OCI-M1 (cell line): ENCODE measurements at regions not wholly inside any gene's neighbourhood (a gene's known extent, or its start where the extent isn't known, plus 50 kb on each side); places are given as distances from the start of the nearest gene placed in this dataset.
A peak's percentile ranks its signal among the peaks of the same experiment; 100 is the strongest.

ENCODE experiments used
- DNase-seq: peaks from one replicate; lab custom pipeline; 2025; lab: John Stamatoyannopoulos, UW

DNA sequence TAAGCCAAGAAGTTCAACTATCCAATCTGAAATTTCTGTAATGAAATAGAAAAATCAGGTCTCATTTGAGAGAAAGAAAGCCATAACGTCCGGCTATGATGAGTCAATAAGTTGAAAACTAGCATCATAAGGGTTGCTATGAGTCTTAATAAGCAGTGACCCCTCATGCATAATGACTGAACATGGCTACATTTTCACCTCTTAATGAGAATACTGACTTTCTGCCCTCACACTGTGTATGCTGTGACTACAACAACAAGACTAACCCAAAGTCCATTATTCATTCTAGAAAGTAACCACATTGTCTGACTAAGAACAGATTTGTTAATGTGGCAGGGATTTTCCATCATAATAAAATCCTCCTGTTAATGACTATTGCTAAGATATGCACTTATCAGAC is 884.0 kb upstream of the CADM2 start:
- DNase-seq, result no peak

DNA sequence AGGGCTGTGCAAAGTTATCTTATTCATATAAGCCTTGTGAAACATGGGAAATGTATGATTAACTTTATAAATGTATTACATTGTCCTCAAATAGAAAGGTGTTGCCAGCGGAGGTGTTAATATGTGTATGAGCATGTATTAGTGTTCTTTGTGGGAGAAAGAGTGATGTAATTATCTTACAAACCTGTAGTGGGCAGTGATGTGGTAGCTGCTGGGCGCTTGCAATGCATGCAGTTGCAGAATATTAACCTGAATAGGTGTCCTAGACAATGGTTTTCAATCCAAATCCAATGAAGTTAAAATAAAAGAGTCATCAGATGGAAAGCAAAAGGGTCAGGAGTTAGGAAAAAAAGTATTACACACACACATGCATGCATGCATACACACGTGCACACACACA is 881.3 kb upstream of the CADM2 start:
- peak; percentile 7 for DNase-seq

DNA sequence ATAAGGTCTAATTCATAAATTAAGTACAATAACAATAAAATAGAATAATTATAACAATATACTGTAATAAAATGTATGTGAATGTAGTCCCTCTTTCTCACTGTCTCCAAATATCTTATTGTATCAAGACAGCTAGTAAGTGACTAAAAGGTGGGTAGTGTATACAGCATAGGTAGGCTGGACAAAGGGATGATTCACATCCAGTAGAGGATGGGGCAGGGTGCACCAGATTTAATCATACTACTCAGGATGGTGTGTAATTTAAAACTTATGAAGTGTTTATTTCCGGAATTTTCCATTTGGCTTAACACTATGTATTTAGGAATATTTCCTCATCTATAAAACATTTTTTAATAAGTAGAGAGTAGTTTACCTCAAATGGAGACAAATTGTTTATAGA is 876.1 kb upstream of the CADM2 start:
- no peak for DNase-seq

DNA sequence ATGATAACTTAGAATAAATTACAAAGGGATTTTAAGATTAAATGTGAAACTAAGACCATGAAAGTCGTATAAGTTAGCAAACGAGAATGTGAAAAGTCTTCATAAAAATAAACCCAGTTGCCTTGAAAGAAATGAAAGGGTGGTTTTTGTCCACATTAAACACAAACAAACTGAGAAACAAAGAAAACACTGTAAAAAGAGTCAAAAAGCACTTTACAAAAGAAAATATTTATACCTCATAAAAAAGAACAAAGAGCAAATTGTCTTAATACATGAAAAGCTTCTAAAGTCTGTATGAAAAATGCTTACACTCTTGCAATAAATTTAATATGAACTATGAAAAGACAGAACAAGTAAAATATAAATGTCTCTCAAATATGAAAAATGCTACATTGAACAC is 865.9 kb upstream of the CADM2 start:
- DNase-seq, result no peak

DNA sequence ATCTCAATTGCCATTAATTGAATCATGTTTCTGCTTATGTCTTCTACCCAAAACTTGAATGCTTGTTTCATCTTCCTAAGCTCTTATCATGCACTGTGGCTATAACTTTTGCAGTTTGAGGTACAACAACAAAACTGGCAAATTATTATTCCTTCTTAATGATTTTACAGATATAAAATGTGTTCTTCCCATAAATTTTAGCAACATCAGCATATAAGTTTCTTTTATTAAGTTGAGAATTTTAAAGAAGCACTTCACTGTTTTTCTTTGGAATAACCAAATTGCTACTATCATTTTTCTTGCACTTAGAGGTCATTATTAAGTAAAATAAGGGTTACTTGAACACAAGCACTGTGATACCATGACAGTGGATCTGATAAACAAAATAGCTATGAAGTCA is 862.6 kb upstream of the CADM2 start:
- no peak for DNase-seq

DNA sequence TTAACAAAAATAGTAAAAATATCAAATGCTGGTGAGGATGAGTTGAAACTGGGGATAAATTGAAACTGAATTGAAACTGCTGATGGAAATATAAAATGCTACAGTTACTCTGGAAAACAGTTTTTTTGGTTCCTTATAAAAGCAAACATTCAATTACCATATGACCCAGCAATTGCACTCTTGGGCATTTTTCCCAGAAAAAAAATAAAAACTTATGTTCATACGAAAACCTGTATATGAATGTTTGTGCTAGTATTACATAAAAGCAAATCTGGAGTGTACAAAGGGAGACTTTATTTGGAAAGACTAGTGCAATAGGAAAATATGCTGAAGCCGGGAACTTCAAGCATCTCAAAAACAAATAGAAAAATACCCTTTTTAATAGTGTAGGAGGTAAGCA is 857.9 kb upstream of the CADM2 start:
- DNase-seq, result no peak

DNA sequence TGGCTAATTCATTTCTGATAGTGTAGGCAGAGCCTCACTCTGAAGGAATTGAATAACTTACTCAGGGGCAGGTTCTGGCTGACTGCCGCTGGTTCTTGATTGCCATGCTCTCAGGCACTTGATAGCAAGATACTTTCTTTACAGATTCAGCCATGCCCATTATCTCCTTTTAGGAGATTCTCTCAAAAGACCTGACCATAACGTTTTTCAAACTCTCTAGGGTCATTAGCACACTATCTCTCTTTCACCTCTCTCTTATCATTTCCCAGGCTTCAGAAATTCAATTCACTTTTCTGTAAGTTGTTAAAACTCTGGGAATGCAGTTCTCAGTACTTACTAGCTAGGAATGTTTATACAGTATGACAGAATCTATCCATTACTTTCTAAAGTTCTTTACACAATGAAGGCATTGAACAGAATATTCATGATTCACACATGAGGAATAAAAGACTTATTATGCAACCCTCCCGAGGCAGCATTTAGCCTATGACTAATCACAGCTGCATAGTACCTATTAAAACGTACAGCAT is 850.3 kb upstream of the CADM2 start:
- peak; percentile 1 for DNase-seq

DNA sequence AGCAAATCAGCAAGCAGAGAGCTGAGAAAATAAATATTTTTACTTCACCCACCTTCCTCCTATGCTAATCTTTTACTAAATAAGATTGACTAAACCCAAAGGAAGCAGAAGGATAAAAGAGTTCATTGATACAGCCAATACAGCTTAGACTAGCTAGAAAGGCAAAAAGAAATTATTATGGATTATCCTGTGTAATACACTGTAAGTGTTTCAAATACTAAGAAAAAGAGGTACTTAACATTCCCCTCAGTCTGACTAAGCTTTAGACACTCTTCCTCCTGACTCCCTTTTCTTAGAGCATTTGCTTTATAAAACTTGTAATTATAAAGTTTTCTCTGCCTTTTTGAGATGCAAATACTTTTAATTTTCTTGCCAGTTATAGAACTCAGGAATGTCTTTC is 848.9 kb upstream of the CADM2 start:
- DNase-seq, result no peak

DNA sequence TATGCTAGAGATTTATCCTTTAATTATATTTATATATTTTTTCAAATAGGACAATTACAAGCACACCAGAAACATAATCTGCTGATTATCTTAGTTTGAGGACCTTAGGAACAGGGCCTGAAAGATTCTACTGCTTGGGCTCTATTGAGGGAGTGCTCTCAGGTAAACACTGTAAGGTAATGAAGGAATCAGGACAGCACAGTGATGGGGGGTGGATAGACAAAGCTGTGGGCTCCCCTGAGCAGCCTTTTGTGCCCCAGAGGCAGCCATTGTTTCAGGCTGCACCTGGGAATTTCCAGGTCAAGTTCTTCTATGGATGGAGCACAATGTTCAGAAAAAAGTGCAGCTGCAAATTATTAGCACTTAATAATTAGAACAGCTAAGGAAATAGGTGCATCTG is 848.0 kb upstream of the CADM2 start:
- DNase-seq, result no peak

DNA sequence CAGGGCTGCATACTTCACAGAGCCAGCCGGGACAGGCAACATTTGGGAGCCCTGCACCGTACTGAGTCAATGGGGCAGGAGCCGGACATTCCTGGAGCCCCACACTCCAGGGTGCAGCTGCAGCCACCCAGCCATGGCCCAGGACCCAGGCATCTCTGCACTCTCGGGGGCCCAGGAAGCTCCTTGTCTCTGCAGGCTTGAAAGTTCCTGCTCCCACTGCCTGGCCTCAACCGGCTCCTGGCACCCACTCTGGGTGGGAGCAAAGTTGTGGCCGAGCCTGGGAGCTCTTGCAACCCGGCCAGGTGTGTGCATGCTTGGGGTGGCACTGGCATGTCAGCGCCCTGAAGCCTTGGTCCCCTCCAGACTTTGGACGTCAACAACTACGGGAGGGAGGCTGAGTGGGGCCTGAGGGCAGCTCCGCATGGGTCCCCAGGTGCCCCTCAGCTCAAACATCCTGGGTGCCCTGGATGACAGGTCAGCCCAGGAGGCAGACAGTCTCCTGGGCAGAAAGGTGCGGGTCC is 833.5 kb upstream of the CADM2 start:
- no peak for DNase-seq

DNA sequence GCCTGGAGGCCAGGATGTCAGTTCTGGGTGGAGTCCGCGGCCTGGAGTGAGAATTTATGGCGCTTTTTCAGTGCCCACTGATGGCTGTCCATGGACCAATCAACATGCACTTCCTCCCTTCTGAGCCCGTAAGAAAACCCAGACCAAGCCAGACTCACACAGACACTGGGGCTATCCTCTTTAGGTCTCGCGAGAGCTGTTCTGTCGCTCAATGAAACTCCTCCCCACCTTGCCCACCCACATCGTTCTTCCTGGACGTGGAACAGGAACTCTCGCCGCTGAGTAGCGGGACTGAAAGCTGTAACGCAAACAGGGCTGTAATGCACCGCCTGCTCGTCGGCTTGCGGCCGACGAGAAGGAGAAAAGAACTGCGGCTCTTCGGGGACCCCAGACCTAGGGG is 833.0 kb upstream of the CADM2 start:
- no peak for DNase-seq

DNA sequence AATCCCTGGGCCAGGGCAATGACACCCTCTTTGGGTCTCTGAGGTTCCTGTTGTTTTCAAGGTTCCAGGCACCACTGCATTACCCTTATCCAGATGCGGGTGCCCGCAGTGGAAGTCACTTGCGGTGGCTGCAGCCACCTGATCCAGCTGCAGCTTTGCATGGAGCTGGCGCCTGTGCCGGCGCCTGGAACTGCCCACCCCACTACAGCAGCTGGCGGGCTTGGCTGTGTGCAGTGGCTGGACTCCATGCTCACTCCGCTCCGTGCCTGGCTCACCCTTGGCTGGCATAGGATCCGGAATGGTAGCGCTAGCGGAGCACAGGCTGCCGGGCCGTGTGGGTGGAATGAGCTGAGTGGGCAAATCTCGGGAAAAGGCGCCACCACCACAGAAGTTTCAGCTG is 832.6 kb upstream of the CADM2 start:
- DNase-seq, result no peak

DNA sequence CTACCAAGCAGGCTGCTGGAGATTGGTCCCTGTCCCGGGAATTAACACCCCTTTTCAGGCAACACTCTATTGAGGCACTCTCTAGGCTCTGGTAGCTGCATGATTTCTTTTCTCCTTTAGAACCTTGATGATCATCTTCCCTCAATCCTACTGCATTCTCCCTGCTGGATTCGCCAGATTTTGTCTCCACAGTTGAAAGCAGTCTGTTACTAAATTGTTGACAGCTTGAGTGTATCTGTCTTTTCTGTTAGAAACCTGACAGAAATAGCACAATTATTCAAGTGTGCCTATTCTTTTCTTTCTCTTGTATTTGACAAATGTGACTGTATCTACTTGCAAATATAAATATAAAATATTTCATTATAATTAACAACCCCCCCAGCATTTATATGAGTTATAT is 830.8 kb upstream of the CADM2 start:
- DNase-seq, result no peak

DNA sequence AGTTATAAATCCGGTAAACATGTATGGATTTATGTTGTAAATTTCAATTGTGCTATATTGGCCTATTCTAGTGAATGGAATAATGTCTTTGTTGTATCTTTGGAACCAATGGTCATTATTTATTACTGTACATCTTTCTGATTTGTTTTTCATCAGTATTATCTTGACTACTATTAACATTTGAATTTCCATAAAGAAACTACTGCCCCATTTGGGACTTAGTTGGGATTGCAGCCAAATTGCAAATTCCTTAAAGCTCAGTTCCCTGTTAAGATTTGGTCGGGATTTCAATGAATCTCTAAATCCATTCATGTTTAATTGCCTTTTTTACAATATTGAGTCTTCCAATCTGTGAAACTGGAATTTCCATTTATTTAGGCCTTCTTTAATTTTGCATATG is 822.4 kb upstream of the CADM2 start:
- DNase-seq, result peak; percentile 1

DNA sequence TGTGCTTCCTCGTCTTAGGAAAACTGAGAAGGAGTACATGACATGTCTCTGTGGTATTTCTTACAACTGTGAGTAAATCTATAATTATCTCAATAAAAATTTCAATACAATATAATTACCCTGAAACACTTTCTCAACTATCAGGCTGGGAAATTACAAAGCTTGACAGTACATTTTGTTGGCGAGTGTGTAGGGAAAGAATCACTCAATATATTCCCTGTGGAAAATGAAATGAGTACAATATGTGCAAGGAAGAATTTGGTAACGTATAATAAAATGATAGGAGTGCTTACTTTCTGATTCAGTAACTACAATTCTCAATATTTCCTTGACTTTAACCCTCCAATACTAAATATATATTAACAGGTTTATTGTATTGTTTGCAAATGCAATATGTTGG is 818.2 kb upstream of the CADM2 start:
- DNase-seq, result no peak

DNA sequence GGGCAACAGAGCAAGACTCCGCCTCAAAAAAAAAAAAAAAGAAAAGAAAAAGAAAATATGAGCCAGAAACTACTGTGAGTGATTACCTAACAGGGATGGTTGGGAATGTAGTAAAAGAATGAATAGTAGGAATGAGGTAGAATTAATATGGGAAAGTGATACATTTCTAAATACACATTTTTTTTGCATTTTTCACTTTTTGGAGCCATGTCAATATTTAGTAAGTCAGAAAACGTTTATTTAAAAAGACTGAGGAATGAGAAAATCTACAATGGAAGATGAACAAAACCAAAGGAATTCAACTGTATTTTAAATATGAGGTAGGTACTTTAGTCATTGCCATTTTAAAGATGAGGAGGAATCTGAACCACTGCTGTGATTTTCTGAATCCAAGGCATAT is 817.2 kb upstream of the CADM2 start:
- no peak for DNase-seq

DNA sequence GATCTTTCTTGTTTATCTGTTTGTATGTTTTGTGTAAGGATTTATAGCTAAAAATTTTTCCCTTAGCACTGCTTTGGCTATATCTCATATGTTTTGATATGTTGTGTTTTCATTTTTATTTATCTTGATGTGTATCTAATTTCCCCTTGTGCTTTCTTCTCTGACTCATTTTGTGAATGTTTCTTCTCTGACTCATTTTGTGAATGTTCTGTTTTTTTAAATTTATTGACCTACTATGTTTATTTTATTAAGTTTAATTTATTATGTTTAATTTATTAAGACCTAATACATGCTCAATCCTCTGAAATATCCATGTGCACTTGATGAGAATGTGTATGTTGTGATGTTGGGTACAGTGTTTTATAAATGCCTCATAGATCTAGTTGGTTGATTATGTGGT is 793.5 kb upstream of the CADM2 start:
- DNase-seq, result no peak

DNA sequence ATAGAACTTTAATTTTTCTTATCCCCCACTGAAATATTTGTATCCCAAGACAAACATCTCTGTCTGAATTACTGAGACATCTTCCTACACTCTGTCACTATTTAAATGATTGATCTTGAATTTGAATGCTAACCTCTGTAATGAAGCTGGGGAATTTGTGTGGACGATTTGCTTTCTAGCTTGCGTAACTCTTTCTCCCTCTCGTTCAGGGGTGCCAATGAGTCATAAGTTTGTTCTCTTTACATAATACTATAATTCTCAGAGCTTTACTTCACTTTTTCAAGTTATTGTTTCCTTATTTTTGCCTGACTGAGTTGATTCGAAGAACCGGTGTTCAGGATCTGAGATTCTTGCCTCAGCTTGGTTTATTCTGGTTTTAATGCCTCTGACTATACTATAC is 783.3 kb upstream of the CADM2 start:
- DNase-seq, result no peak

DNA sequence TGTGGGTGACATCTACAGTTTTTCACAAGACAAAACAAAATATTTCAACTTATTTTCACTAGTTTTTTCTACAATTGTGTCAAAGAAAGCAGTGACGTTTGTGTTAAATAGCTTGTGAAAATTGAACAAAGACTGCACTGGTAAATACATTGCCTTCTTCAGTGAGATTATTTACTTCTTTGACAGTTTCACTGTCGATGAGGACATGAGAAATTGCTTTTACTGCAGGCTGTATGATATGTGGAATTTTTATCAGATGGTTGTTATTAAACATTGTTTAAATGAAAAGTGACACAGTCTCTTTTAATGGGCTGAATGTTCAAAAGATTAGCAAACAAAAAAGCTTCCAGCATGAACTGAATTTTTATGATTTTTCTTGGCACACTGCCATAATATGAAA is 773.9 kb upstream of the CADM2 start:
- no peak for DNase-seq

DNA sequence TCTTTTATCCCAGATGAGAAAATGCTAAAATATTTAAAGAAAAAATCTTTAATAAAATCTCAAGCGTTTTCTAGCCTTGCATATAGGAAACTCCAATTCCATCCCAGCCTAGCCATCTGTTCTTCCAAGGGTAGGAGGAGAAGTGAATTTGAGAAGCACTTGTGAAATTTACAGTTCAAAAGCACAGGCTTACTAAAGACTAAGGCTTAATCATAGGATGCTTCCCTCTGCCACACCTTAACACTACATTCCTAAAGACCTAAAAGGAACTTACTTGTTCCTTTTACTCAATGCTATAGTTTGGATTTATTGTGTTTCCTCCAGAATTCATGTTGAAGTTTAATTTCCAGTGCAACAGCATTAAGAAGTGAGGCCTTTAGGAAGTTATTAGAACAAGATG is 764.8 kb upstream of the CADM2 start:
- no peak for DNase-seq

DNA sequence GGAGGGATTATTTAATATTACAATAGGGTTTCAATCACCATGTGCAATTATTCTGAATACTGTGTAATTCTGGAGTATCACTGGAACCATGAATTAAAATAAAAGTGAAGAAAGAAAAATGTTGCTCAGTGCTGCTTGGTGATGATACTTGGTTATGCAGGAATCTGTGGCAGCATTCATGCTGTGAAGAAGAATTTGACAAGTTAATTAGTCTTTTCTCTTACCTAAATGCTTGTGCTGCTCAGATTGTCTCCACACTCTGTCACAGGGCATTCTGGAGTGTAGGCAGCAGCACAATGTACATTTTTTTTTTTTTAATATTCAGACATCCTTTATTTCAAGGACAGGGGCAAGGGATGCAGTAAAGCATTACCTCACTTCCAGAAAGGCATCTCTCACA is 749.3 kb upstream of the CADM2 start:
- no peak for DNase-seq

DNA sequence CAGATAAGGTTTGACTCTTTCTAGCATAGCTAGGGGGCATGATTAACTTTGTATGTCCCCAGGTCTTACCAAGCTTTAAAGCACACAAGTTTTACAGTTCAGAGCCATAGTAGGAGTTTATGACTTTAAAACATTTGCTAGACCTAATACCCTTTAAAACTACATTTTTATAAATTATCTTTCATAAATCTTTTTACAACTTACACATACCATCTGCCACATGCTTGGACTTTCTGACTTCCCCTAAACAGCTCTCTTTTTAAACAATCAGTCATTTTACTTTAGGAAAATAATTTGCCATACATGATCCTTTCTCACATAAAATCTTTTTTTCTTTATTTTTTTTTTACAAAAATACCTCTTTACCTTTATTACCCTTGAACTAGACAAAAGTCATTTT is 735.3 kb upstream of the CADM2 start:
- peak; percentile 1 for DNase-seq

DNA sequence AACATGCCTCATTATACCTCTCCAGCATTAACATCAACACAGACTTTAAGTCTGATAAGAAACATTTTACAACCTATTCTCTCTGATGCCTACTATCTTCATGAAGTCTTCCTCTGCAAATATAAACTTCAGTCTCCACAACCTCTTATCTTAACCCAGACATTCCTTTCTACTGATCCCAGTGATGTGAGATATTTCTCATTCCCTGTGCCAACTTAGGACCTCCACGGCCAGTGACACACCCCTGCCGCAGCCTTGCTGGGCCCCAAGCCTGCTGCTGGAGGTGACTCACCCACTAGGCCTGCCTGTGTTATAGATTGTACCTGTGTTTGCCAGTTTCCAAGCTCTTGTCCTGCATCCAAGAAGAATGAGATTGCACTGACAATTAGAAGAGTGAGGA is 734.5 kb upstream of the CADM2 start:
- DNase-seq, result no peak

DNA sequence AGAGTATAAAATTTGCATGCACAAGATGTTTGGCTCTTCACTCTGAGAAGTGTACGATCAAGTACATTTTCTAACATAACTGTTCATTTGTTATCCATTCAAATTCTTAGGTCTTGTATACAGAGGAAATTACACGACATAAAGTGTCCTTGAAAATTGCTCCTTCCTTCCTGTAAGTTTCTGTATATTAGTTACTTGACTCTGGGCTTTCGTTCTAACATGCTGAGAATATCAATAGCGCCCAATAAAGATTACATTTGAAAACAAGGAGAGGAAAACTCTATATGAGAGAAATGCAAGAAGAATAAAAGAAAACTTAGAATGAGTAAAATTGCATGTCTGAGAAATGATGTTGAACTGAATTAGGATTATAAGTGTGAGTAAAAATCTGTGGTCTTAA is 722.5 kb upstream of the CADM2 start:
- peak; percentile 16 for DNase-seq

DNA sequence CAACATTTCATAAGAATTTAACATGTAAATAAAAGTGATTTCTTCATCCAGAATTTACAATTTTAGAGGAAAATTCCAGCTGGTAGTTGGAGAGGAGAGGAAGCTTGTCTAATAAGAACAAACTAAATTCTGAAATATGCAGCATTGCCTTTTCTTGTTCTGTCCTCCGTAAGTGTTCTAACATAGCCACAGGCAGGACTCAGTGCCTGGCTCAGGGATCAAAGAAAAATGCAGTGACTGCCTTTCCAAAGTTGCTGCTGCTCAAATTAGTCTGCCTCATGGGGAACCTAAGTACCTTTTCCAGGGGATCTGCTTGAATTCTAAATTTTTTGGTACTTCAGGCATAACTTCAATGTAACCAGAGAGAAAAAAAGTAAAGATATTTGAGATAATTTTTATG is 713.0 kb upstream of the CADM2 start:
- no peak for DNase-seq
